Stimulated activated CD4-positive, alpha-beta T cell treated with anti-CD3 and anti-CD28 coated beads, TNF-alpha, amount 100 ng/mL, for 24 hours (primary cell): ENCODE measurements at regions not wholly inside any gene's neighbourhood (a gene's known extent, or its start where the extent isn't known, plus 50 kb on each side); places are given as distances from the start of the nearest gene placed in this dataset.

ENCODE experiments used
- DNase-seq, 3 experiments: peaks; one replicate each; pipeline ENCODE4 v3.0.0-alpha.2; 2020; ENCODE audit warnings: low read depth in 3 of 3

- DNase-seq: no peak
Observed at GRCh38 chr1:106061586-106062495, 994.6 kb upstream of the PRMT6 start.

GRCh38 chr1:106063510-106063909 is 993.0 kb upstream of the PRMT6 start:
- DNase-seq: no peak

- no peak for DNase-seq
Observed at GRCh38 chr1:106072909-106073600, 983.4 kb upstream of the PRMT6 start.

- no peak for DNase-seq
Observed at GRCh38 chr1:106080608-106081325, 975.7 kb upstream of the PRMT6 start.

GRCh38 chr1:106111044-106111443 is 945.4 kb upstream of the PRMT6 start:
- no peak for DNase-seq

- DNase-seq: no peak
Observed at GRCh38 chr1:106113851-106114250, 942.6 kb upstream of the PRMT6 start.

GRCh38 chr1:106120789-106121188 is 935.7 kb upstream of the PRMT6 start:
- no peak for DNase-seq

- DNase-seq: no peak
Observed at GRCh38 chr1:106121728-106122127, 934.7 kb upstream of the PRMT6 start.

- DNase-seq: no peak
Observed at GRCh38 chr1:106134561-106134960, 921.9 kb upstream of the PRMT6 start.

- no peak for DNase-seq
Observed at GRCh38 chr1:106173101-106173500, 883.4 kb upstream of the PRMT6 start.

- DNase-seq: no peak
Observed at GRCh38 chr1:106178791-106179190, 877.7 kb upstream of the PRMT6 start.

- no peak for DNase-seq
Observed at GRCh38 chr1:106181866-106182265, 874.6 kb upstream of the PRMT6 start.

- DNase-seq: no peak
Observed at GRCh38 chr1:106185089-106185488, 871.4 kb upstream of the PRMT6 start.

- no peak for DNase-seq
Observed at GRCh38 chr1:106189780-106190179, 866.7 kb upstream of the PRMT6 start.

- no peak for DNase-seq
Observed at GRCh38 chr1:106194206-106194605, 862.3 kb upstream of the PRMT6 start.

GRCh38 chr1:106200711-106201110 is 855.8 kb upstream of the PRMT6 start:
- no peak for DNase-seq

GRCh38 chr1:106207185-106207584 is 849.3 kb upstream of the PRMT6 start:
- no peak for DNase-seq

- DNase-seq: no peak
Observed at GRCh38 chr1:106217765-106218164, 838.7 kb upstream of the PRMT6 start.

GRCh38 chr1:106222403-106222802 is 834.1 kb upstream of the PRMT6 start:
- no peak for DNase-seq

- no peak for DNase-seq
Observed at GRCh38 chr1:106223213-106223612, 833.3 kb upstream of the PRMT6 start.

GRCh38 chr1:106224426-106224825 is 832.0 kb upstream of the PRMT6 start:
- no peak for DNase-seq

GRCh38 chr1:106225403-106225802 is 831.1 kb upstream of the PRMT6 start:
- DNase-seq: no peak
